ENCODE measurements at regions not wholly inside any gene's neighbourhood (a gene's known extent, or its start where the extent isn't known, plus 50 kb on each side); places are given as distances from the start of the nearest gene placed in this dataset.

DNA sequence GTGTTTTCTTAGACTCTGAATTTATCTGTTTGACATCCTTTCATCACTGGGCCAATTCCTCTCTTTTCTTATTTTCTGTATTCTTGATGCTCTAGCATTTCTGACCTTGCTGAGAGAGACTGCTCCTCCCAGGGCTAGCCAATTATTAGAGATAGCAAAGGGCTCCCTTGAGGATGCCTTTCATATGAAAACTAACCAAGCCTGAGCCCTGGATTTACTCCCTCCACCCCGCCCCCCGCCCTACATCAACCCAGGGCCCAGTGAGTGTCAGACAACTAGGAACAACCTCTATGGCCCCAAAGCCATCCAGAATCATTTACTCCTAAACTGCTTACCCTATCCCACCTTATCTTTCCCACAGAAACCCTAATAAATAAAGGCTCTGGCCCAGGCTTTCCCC, 69.7 kb upstream of the LARS2 start:
- Histone ChIP-seq H3K4me1 (no peaks in the 10 kb centered on the region), H3K4me2 (no peak overlapping the region), H3K27ac (no peak overlapping the region), H3K9me3 (no peaks in the 10 kb centered on the region; the same call in 2 of the 3 replicates), H3K4me3 (no peak overlapping the region)
- DNase-seq (ENCODE audit: low read depth in 1 of 2, low spot score in 1 of 2) = no peak
- TF ChIP-seq CHD4 (IDR thresholded peaks at IDR 0.05; ENCODE audit: borderline replicate concordance) = no peak
- TF ChIP-seq POLR2AphosphoS2 (conservative IDR thresholded peaks at IDR 0.05; ENCODE audit: low read length) = no peak
- TF ChIP-seq CEBPB (IDR thresholded peaks at IDR 0.05) = no peak
- no peak for TF ChIP-seq KDM5A (IDR thresholded peaks at IDR 0.05)
- TF ChIP-seq ZNF302 (CRISPR knock-in tag; IDR thresholded peaks at IDR 0.05) = no peak
- no peak for TF ChIP-seq RARB (CRISPR knock-in tag; IDR thresholded peaks at IDR 0.05)
- no peak for TF ChIP-seq KDM1A (IDR thresholded peaks at IDR 0.05; ENCODE audit: low read depth)
- no peak for TF ChIP-seq RAD21 (conservative IDR thresholded peaks at IDR 0.05 in 1 of 2, IDR thresholded peaks at IDR 0.05 in 1 of 2)
- TF ChIP-seq JUN (IDR thresholded peaks at IDR 0.05) = no peak
- no peak for TF ChIP-seq FOSL2 (IDR thresholded peaks at IDR 0.05)
- TF ChIP-seq FOSL2 (CRISPR knock-in tag; IDR thresholded peaks at IDR 0.05) = no peak
- TF ChIP-seq HOXB5 (CRISPR knock-in tag; IDR thresholded peaks at IDR 0.05) = no peak
- TF ChIP-seq ZC3H11A (IDR thresholded peaks at IDR 0.05) = no peak
- no peak for TF ChIP-seq SMC3 (IDR thresholded peaks at IDR 0.05)
- TF ChIP-seq TFCP2L1 (CRISPR knock-in tag; IDR thresholded peaks at IDR 0.05) = no peak
- TF ChIP-seq TP53 (CRISPR knock-in tag; IDR thresholded peaks at IDR 0.05) = no peak
- no peak for TF ChIP-seq ELK1 (IDR thresholded peaks at IDR 0.05; ENCODE audit: low read depth, low read length)
- no peak for FAIRE-seq
- WGBS (ENCODE audit: missing lambda C conversion rate) = no CpG with 5 or more reads among the region's 2 CpGs
- CTCF ChIA-PET = no interaction called here
- POLR2A ChIA-PET = no interaction called here
- ATAC-seq = no peak

- Histone ChIP-seq H3K4me3 (no peak overlapping the region), H3K4me2 (no peak overlapping the region), H3K9me3 (no peaks in the 10 kb centered on the region; the same call in 2 of the 3 replicates), H3K27ac (no peak overlapping the region), H3K4me1 (no peaks in the 10 kb centered on the region)
- ChIA-PET POLR2A (no interaction called here), CTCF (no interaction called here)
- FAIRE-seq (no peak), DNase-seq (ENCODE audit: low read depth in 1 of 2, low spot score in 1 of 2) (no peak), ATAC-seq (no peak)
- TF ChIP-seq JUN (IDR thresholded peaks at IDR 0.05) (no peak), CBX2 (IDR thresholded peaks at IDR 0.05; ENCODE audit: borderline replicate concordance, low read depth) (no peak), NPAS2 (CRISPR knock-in tag; IDR thresholded peaks at IDR 0.05; ENCODE audit: borderline replicate concordance) (no peak), POLR2A (IDR thresholded peaks at IDR 0.05; ENCODE audit: low read length) (no peak)
- WGBS (ENCODE audit: missing lambda C conversion rate) = 57% methylated on average over 10 of the region's 10 CpGs
Measured at GRCh38 chr3:45319231-45319995, 69.0 kb upstream of the LARS2 start.

DNA sequence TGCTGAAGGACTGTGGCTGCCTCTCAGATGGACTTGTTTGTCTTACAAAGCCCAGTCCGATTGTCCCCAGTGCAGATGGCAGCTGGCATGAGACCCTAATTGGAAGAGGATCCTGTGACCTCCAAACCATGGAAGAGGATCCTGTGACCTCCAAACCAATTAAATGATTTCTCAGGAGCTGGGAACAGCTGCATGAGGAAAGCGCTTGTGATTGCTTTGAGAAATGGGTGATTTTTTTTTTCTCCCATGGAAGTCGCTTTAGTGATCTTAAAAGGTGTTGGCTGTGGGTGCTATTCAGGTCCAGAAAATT, 68.4 kb upstream of the LARS2 start:
- Histone ChIP-seq H3K4me1 (no peaks in the 10 kb centered on the region), H3K9me3 (no peaks in the 10 kb centered on the region), H3K27ac (no peak overlapping the region), H3K4me2 (no peak overlapping the region), H3K4me3 (no peak overlapping the region)
- no peak for TF ChIP-seq POLR2A (IDR thresholded peaks at IDR 0.05; ENCODE audit: low read length)
- no peak for TF ChIP-seq NPAS2 (CRISPR knock-in tag; IDR thresholded peaks at IDR 0.05; ENCODE audit: borderline replicate concordance)
- no peak for TF ChIP-seq CBX2 (IDR thresholded peaks at IDR 0.05; ENCODE audit: borderline replicate concordance, low read depth)
- TF ChIP-seq MAX (IDR thresholded peaks at IDR 0.05) = no peak
- TF ChIP-seq EHF (CRISPR knock-in tag; IDR thresholded peaks at IDR 0.05) = no peak
- no peak for TF ChIP-seq HOXB5 (CRISPR knock-in tag; IDR thresholded peaks at IDR 0.05)
- no peak for TF ChIP-seq KDM5A (IDR thresholded peaks at IDR 0.05)
- no peak for TF ChIP-seq SMC3 (IDR thresholded peaks at IDR 0.05)
- TF ChIP-seq FOSL2 (IDR thresholded peaks at IDR 0.05) = no peak
- TF ChIP-seq FOSL2 (CRISPR knock-in tag; IDR thresholded peaks at IDR 0.05) = no peak
- no peak for TF ChIP-seq POLR2AphosphoS2 (conservative IDR thresholded peaks at IDR 0.05; ENCODE audit: low read length)
- no peak for TF ChIP-seq PBX3 (IDR thresholded peaks at IDR 0.05)
- no peak for TF ChIP-seq ESRRA (IDR thresholded peaks at IDR 0.05; ENCODE audit: borderline replicate concordance, low read length)
- TF ChIP-seq MAZ (IDR thresholded peaks at IDR 0.05; ENCODE audit: borderline replicate concordance, low read depth, low read length) = no peak
- TF ChIP-seq FOSB (CRISPR knock-in tag; IDR thresholded peaks at IDR 0.05) = no peak
- no peak for TF ChIP-seq ZNF302 (CRISPR knock-in tag; IDR thresholded peaks at IDR 0.05)
- no peak for TF ChIP-seq RNF2 (IDR thresholded peaks at IDR 0.05; ENCODE audit: borderline replicate concordance, low read depth)
- no peak for TF ChIP-seq E2F6 (IDR thresholded peaks at IDR 0.05; ENCODE audit: borderline replicate concordance, low read depth)
- no peak for DNase-seq (ENCODE audit: low read depth in 1 of 2, low spot score in 1 of 2)
- CTCF ChIA-PET = no interaction called here
- POLR2A ChIA-PET = no interaction called here
- no peak for ATAC-seq
- no peak for FAIRE-seq
- 79% methylated on average over 2 of the region's 3 CpGs for WGBS (ENCODE audit: missing lambda C conversion rate)

Measured in A549 (cell line).